ENCODE measurements at regions not wholly inside any gene's neighbourhood (a gene's known extent, or its start where the extent isn't known, plus 50 kb on each side); places are given as distances from the start of the nearest gene placed in this dataset.

DNA sequence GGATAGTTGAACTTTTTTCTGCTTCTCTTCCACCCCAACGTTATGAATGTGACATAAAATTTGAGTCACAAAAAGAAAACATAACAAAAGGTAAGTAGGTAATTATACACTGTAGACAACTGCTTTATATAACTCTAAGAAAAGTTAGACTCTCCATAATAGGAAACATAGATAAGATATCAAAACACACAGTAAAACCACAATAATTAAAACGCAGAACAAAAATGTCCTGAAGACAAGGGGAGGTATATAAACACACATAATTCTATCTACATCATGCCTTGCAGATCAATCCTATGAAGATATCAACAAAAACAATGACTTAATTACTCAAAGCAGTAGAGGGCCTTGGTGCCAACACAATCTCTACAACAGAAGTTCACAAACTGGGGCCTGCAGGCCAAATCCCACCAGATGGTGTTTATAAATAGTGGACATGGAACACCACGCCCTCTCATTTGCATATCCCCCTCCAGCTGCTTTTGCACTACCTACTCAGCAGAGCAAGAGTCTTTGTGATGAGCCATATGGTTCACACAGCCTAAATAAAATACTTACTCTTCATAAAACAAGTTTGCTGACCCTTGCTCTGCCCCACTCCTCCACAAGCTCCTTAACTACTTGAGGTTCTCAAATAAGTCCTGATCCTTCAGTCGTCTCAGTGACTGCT lies 254.7 kb downstream of the KLF12 start:
- DNase-seq, result no peak

DNA sequence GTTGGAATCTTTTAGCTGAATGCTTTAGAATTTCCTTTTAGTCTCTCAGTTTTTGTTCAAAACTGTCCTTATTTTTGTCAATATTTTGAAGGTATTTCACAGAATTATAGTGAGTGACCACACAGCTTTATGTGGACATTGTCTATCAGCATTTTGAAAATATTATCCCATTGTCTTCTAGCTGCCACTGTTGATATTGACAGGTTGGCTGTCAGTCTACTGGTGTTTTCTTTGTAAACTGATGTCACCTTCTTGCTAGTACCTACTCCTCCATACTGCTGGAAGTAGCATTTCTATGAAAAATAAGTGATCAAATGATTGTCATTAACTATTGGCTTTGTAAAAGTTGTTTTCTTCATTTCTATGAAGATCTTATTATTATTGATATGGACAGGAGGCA lies 256.8 kb downstream of the KLF12 start:
- DNase-seq, result no peak

GRCh38 chr13:73876323-73876722 lies 257.9 kb downstream of the KLF12 start:
- DNase-seq, result no peak

GRCh38 chr13:73873940-73874830 lies 260.0 kb downstream of the KLF12 start:
- no peak for DNase-seq

GRCh38 chr13:73872397-73872796 lies 261.8 kb downstream of the KLF12 start:
- DNase-seq, result no peak

GRCh38 chr13:73870970-73871935 lies 263.0 kb downstream of the KLF12 start:
- DNase-seq, result no peak

DNA sequence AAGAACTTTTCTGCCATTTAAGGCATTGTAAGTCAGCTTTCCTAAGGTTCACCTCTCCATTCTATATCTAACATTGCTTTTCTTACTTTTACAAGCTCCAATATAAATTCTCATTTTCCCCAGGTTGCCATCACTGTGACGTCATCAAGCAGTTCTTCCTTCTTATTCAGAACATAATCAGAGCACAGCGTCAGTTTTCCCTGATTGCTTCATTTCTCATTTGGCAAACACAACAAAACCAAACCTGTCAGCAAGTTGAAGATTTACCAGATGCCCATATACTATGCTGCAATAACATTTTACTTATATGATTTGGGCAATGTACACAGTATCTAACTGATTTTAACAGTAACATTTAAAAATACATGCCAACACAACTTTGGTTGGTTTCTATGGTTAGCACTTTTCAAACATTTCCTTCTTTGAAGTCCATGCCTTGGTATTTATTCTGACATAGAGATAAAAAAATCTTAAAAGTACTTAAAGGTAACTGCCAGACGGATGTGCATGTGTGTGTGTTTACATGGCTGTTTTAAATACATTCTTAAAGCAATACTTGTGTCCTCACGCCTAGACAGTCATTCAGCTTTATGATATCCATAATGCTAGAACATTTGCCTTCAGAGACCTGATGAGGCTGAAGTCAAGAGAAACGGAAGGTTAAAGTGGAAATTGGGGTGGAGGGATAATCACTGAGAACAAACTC lies 264.0 kb downstream of the KLF12 start:
- DNase-seq, result no peak

GRCh38 chr13:73865027-73865426 lies 269.2 kb downstream of the KLF12 start:
- no peak for DNase-seq

- no peak for DNase-seq
These were observed 273.1 kb downstream of the KLF12 start for GRCh38 chr13:73861136-73861535.

- DNase-seq, result no peak
These were observed 273.7 kb downstream of the KLF12 start for GRCh38 chr13:73860501-73860900.

- DNase-seq, result no peak
These were observed 274.4 kb downstream of the KLF12 start for GRCh38 chr13:73859841-73860240.

DNA sequence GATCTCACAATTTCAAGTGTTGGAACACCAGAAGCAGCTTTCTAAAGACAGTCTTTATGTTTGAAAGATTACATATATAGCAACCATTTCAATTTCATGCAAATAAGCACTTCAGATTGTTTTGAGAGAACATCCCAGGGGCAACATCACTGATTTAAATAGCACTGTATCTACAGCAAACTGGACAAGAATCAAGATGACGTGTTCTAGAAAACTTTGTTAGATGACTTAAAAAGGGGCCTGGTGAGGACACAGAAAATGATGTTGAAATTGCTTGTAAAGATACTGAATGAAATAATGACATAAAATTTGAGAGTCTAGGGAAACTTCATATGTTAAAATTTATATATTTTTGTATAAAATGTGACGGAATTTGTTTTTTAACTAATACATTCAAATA lies 277.1 kb downstream of the KLF12 start:
- DNase-seq, result no peak

GRCh38 chr13:73851104-73851503 lies 283.1 kb downstream of the KLF12 start:
- no peak for DNase-seq

DNA sequence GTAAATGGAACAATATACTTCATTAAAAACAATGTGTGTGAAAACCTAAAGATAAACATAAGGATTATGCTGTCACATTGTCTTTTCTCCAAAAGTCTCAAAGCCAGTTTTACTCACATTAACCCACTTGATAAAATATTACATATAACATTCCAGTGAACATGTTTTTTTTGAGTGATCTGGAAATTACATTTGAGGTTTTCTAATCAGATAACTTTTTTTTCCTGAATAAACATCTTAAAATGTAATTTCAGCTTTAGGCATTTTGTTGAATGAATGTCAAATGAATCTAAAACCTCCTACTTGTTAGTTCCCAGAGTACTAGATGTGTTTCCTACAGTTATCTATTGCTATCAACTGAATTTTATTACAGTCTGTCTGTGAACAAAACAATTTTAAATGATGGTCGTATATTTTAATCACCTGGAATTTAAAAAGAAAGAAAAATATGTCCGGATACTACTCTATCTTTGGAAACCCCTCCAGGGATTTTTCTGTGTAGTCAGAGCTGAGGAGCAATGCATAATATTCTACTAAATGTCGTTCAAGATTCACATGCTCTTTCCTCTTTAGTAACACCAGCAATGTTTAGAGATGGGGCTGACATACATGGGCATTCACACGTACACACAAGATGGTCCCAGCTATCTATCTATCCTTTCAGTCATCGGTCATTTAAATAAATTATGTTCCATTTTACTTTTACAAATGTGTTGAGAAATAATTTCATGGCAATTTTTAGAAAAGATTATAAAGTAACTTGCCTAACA lies 283.9 kb downstream of the KLF12 start:
- DNase-seq, result no peak

GRCh38 chr13:73849292-73849691 lies 284.9 kb downstream of the KLF12 start:
- DNase-seq, result no peak

DNA sequence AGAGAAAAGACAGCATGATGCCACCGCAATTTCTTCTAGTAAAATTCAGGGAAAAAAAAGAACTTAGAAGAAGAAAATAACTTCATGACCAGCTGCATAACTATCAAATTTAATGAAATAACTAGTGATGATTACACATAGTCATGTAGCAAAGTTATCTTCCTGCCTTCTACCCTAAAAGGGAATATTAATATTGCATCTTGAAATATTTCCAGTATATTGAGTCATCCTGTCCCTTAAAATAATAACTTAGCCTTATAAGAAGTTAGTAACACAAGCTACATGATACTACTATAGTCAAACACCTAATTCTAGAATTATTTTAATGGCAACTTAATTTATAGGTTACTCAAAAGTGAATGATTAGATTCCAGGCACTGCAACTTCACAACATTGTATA lies 289.2 kb downstream of the KLF12 start:
- DNase-seq, result no peak

- no peak for DNase-seq
These were observed 291.6 kb downstream of the KLF12 start for GRCh38 chr13:73842626-73843025.

DNA sequence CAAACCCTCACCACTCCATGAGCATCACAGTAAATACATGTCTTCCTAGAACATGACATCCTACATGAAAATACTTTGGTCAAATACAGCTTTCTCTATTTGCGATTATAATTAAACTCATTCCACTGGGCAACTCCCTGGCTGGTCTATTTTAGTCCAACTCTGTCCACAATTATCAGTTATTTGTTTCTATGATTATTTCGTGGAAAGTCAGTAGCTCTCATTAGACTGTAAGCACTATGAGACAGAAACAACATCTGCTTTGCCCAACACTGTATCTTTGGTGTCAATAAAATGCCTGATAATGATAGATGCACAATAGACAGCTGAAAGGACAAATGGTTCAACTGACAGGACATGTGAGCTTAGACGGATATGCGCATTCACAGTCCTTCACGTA lies 292.0 kb downstream of the KLF12 start:
- DNase-seq, result no peak

- DNase-seq, result no peak
These were observed 297.1 kb downstream of the KLF12 start for GRCh38 chr13:73837147-73837546.

- no peak for DNase-seq
These were observed 299.0 kb downstream of the KLF12 start for GRCh38 chr13:73835138-73835721.
